CD1c-positive myeloid dendritic cell (primary cell): ENCODE measurements at regions not wholly inside any gene's neighbourhood (a gene's known extent, or its start where the extent isn't known, plus 50 kb on each side); places are given as distances from the start of the nearest gene placed in this dataset.
"Not testable (repeated sequence)": the region's sequence is repeated elsewhere in the genome, so short reads cannot be mapped to it uniquely, and the experiment has no call there.

Experiments
- DNase-seq: peaks from one replicate; pipeline ENCODE4 v3.0.0-alpha.2; 2016; ENCODE audit errors: extremely low spot score

DNA sequence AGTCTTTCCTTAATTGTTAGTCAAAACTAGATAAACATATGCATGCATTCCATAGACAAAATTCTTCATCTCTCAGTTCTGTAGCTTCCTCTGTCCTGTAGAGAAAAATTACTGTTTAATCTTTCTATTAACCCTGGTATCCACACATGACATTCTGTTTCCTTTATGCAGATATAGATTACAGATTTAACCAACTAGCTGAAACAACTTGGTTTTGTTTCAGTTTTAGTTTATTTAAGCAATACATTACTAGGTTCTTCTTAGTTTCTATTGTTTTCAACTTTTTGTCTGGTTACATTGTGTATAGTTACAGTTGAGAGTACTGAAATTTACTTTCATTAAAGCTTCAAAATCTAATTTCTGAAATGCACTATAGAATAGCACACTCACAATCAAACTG, 933.9 kb upstream of the EPHA5 start:
- DNase-seq, result no peak

DNA sequence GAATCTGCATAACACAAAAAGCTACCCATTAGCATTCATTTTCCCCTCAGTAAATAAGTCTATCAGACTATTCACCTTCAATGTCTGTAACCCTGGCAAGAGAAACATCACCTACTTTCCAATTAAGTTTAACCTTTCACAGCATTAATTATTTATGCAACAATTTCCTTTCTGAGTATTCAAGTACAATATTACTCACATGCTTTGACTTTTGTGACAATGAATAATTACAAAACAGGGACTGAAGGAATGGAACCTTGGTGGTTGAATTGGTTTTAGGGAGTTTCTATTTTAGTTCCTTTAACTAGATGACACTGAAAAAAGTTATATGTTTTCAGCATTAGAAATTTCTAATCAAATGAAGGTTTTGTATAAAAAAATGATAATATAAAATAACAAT, 932.3 kb upstream of the EPHA5 start:
- no peak for DNase-seq

DNA sequence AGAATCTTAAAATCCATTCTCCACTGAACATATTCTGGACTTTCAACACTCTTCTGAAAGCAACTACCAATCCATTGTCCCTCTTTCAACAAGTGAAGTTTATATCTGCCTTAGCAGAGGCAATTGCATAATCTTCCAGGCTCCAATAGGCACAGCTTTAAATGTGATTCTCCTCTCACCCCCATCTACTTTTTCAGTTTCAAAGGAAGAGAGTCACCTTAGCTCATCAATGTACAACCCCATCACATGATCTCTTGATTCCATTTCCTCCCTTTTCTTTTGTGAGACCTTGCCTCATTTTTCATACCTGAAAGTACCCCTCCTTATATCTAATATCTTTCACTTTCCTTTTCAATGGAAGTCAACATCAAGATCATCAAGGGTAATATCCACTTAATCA, 921.7 kb upstream of the EPHA5 start:
- no peak for DNase-seq

DNA sequence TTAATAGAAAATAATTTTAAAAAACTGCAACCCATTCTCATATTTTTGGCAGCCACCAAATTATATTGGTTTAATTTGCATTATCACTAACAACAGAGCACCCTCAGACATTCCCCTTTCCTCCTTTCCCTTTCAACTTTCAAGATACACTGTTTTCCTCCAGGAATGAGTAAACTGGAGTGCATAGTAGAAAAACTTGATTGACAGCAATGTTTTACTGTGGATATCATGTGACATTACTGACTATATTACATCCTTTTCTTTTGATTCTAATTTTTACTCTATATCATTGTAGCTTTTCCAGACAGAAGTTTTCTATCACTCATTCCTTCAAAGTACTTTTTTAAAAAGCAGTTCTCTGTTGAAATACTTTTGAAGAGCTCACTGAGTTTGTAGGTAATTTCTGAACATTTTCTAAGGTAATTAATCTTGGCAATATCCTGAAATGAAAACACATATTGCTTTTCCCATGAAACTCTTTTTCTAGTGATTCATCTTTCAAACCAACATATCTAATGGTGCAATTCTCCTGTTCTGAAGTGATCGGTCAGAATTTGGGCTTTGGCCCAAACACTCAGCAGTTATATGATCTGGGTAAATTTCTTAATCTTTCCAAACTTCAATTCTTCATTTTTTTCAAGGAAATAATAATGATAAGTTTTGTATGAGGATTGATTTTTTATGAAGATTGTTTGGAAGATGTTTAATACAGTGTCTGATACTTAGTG, 920.4 kb upstream of the EPHA5 start:
- DNase-seq, result no peak

DNA sequence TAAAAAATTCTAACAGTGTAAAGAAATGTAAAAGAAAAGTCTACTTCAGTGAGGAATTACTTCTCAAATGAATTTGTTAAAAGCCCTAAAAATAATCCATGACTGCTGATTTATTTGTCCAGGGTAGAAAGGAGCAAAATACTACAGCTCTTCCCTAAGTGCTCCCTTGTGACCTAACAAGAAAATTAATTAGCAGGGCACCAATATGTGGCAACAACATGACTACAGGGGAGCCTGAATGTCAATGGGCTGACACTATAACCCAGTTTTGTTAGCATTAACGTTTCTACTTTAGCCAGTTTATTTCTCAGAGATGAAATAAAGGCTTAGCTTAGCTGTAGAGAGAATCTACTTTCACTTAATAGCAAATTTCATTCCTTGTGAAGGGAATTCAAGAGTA, 918.9 kb upstream of the EPHA5 start:
- DNase-seq, result no peak

DNA sequence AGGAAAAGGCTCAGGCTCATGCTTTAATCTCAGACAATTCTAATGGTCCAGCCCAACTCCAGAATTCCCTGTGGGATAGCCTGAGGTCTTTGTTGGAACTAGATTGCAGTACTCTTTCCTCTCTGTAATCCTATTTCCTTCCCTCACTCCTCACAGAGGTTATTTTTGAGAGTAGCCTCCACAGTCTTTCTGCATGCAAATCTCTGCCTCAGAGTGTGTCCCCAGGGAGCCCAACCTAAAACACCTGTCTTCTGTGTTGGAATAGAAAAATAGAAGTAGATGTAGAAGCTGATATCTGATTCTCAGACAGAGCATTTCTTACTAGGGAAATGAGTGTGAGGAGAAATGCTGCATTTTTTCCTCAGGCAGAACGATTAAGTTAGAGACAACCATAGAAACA, 915.5 kb upstream of the EPHA5 start:
- no peak for DNase-seq

DNA sequence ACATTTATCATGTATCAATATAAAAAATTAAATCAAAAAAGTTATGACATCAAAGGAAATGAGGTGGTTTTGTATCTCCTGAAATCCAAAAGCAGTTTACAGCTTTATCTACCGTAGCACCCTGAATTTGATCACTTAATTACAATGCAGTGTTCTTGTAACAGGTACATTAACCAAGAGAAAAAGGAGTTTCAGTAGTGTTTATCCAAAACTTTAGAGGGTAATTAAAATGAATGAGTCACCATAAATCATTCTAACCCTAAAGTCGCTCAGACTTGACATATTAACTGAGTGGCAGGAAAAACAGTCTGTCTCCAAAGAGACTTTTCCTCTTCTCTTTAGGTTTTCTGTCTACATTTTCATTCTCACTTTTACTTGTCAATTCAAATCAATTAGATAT, 907.6 kb upstream of the EPHA5 start:
- DNase-seq, result no peak

DNA sequence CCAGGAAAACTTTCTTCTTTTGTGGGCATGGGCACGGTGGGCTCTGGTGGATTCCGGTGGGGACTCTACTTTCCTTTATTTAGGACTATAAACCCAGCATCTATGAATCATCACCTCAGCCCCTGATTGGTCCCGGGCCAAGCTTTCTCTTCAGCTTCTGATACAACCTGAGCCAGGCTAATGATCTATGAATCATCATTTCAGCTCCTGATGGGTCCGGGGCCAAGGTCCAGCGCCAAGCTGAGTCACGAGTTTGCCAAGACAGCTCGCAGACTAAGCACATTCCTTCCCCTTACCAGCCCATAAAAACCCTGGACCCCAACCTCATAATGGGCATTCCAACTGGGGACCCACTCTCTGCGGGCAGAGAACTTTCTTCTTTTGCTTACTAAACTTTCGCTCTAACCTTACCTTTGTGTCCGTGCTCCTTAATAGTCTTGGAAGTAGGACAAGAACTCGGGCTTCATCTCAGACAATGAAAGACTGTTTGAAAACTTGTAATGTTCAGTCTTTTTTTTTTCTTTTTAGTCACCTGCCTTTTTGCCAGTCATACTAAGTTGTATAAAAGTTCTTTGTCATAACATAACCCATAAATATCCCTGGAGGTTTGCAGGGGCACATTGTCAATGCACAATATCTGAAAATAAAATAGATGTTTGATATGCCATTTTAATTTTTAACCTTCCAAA, 904.9 kb upstream of the EPHA5 start:
- no peak for DNase-seq

DNA sequence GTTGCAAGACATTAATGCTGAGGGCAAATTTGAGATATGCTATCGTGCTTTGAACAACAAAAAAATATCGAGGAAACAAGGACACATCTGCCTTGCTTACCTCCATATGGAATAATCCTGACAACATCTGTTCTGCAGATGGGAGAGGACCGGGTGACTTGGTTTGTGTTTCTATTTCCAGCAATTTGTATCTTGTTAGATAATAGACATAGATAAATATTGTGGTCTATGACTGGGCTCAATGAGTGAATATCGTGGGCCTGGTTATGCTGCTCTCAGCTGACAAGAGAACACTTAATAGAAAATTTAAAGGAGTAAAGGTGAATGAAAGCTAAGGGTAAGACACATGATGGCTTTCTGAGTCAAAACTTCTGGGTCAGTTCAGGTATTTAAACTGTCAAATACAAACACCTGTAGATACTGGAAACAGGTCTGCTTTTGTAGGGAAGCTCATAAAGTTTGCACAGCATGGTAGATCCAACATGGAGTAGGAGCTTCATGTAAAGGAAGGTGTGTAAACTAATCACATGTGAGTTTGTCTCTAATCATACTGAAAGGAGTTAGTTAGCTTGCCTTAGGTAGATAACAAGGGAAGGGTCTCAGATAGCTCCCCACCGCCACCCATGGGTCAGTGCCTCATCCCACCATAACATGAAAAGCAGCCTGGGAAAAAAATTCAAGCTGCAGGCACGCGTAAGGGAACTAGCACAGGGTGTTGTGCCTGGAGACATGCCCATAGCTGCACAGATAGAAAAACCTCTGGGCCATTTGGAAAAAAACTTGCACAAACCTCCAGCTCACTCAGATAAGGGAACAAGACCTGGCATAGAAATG, 904.1 kb upstream of the EPHA5 start:
- no peak for DNase-seq

DNA sequence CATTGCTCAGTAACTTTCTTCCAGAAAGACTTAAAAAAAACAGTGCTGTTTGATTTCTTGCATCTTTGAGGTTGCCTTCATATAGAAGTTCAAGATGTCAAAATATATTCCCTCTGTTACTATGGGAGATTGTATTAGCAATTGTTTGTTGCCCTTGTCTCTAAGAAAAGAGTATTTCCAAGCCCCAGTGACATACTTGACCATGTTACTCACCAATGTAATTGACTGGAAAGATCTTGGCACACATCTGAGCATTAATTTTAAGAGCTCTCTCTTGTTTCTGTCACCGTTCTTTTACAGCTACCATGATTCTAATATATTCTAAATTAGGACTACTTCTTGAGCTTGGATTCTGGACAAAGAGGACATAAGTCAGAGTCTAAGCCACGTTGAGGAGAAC, 902.7 kb upstream of the EPHA5 start:
- DNase-seq, result no peak

DNA sequence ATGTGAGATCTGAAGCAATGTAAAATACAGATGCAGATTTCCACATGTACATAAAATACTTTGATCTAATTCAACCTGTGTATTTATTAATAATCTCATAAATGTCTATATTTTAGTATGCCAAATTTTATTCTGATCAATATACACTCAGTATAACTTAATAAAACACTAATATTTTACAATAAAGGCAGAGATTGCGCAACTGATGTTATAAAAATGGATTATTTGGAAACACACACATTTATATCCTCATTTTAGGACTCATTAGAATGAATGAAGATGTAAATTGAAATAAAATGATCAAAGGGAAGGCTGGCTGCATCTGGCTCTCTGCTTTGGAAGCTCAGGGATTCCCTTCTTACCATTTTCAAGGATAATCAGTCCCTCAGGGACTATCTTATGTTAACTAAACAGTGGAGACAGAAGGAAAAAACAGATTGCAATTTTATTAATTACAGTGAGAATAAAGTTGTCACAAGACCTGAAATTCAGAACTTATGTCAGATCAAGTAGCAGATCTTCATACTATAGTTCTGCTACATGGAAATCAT, 900.9 kb upstream of the EPHA5 start:
- DNase-seq, result no peak

DNA sequence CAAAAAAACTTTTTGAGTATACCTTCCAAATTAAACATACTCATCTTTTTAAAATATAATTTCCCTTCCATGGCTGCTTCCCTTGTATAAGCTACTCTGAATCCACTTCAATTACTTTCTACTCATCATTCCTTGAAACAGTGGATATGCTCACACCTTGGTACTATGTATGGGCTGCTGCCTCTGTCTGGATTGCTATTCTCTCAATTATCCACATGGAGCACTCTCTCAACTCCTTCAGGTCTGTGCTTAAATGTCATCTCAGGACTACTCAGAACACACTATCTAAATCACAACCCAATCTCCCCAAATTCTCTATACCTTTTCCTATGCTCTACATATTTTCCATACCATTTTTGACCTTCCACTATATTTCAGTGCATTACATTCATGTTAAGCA, 898.9 kb upstream of the EPHA5 start:
- no peak for DNase-seq

DNA sequence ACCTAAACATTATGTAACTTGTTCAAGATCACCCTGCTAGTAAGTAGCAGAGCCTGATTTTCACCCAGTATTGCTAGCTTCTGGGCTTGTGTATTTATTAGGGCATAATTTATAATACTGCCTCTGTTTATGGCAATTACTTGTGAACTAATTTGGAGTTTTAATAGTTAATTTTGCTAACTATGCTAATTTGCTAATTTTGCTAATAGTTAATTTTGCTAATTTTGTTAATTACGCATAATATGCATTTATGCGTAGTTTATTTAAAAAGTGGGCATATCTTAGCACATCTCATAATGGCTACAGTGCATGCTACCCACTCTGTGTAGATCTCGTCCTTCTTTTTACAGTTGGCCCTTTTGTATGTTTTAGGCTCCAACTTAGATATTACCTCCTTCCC, 898.1 kb upstream of the EPHA5 start:
- no peak for DNase-seq

DNA sequence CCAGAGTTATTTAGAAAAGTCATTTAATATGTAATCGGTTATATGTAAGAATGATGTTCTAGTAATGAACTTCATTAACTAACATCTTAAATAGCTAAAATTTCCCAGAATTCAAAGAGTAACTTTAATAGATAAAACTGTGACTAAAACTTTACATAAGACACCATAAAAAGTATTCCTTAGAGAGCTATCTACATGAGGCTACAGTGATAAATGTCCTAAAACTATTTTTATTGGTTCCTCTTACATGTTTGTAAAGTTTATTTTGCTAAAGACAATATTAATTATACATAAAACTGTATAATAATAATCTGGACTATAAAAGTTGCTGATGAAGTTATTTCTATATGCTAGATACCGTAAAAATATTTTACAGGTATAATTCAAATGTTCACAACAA, 897.7 kb upstream of the EPHA5 start:
- no peak for DNase-seq

DNA sequence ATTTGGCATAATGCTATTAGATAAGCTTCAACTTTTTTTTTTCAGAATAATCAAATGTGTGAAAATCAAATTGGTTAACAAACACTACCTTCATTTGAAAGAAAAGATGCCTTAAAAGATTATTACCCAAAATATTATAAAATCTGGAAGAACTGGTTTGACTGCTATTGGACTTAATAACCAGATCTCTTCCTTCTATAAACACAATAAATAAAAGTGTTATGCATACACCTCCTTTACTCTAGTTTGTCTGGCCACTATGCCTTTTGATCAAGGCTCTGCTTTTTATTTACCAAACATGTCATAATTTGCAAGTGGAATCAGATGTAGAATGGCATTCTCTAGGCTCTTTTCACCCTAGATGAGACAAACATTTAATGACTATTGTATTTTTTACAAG, 897.3 kb upstream of the EPHA5 start:
- no peak for DNase-seq

DNA sequence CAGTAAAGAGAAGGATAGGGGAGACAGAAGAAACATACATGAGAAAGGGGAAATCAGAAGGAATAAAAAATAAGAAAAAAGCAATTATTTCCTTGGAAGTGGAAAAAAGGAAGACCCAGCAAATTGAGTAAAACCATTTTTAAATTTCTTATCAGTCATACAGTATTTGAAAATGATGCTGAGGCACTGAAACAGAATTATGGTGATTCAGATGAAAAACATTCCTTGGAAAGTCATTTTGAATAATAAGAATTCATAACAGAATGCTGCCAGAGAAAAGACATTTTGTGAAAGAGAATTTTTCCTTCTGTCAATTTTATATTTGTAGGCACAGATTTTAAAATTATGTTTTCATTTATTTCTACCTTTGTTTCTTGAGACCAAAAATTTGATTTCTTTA, 895.5 kb upstream of the EPHA5 start:
- DNase-seq, result no peak

DNA sequence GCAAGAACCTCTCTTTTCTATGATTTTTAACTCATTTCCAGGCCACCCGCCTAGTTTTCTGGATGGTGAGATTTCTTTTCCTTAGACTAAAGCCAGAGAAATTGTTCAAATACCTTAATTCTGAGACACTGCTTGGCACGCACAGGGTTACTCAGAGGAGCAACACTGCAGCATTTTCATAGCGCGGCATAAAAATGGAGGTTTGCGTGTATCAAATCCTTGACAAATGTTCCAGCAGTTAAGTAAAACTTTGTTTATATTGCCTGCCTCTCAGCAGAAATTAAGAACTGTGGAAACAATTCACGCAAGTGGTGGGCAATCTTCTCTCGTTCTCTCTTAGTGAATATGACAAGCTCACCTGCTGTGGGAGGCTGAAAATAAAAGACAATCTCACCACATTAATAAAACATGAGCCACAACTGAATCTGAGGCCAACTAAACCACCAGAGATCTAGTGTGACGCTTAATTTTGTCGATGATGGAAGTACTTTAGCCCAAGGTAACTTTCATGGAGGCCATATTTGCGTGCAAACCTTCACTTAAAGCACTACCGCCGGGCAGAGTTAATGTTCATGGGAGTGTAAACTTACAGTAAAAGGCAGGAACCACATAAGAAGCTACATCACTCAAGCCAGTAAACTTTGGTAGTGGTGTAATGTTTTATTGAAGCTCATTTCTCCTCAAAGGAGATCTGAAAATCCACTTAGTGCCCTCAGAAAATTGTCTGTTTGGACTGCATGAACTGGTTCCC, 894.8 kb upstream of the EPHA5 start:
- DNase-seq, result no peak

DNA sequence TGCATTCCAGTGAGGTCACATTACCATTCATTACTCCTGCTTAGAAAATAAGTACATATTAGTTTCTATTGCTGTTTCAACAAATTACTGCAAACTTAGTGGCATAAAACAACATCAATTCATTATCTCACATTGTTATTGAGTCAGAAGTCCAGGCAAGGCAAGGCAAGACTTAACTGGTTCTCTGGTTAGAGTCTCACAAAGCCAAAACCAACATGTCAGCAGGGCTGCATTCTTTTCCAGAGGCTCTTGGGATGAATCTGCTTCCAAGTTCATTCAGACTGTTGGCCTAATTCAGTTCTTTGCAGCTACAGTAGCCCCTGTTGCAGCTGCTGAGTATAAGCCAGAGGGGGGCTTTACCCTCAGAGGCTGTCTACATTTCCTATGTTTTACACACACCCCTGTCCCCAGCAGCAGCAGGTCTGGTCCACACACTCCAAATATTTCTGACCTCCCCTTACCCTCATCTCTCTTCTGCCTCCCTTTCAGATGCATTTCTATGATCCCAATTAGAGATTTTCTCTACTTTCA, 892.1 kb upstream of the EPHA5 start:
- no peak for DNase-seq

DNA sequence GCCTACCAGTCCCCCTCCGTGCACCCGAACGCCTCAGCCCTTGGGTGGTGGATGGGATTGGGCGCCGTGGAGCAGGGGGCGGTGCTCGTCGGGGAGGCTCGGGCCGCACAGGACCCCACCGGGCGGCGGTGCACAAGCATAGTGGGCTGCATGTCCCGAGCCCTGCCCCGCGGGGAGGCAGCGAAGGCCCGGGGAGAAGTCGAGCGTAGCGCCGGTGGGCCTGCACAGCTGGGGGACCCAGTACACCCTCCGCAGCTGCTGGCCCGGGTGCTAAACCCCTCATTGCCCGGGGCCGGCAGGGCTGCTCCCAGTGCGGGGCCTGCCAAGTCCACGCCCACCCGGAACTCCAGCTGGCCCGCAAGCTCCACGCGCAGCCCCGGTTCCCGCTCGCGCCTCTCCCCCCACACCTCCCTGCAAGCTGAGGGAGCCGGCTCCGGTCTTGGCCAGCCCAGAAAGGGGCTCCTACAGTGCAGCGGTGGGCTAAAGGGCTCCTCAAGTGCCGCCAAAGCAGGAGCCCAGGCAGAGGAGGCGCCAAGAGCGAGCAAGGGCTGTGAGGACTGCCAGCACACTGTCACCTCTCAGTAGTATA, 891.3 kb upstream of the EPHA5 start:
- DNase-seq, result not testable (repeated sequence)

DNA sequence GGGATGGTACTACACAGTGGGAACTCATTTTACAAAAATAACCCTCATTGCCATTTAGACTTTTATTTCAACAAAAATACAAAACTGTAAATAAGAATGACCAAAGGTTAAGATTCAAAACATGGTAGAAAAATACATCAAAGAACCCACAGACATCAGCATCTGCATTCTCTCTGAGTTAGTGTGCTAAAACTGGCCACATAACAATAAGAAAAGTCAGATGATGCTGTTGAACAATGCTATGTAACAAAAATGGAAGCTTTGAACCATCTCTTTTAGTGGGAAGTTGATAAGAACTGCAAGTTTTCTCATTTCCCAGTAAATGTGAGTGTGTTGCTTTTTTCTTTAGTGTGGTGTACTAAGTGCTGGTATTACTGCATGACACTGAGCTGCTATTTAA, 888.4 kb upstream of the EPHA5 start:
- DNase-seq, result no peak

DNA sequence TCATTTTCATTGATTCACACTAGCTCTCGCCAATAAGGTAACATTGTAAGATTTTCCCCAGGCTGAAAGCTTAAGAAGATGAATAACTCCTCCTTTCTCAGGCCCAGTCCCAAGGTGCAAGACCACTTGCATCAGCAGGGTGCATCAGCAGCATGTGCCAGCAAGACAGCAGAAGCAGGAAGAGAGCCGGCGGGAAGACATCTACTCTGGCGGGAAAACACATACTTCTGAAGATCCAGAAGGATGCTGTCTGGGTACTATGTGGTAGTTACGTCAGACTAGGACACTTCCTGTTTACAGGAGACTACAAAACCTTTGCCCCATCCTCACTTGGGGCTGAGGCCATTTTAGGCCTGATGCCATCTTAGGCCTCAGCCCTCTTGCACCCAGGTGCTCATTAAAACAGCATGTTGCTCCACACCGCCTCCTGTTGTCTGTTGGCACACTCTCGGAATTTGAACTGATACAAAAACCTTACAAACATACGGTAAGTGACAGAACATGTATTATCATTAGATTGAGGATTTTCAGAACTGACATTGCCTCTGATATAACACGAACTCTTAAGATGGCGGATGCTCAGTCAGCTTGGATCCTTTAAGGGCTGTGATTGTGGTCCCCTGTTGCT, 886.5 kb upstream of the EPHA5 start:
- DNase-seq, result no peak
